DND-41 (cell line): ENCODE measurements at regions not wholly inside any gene's neighbourhood (a gene's known extent, or its start where the extent isn't known, plus 50 kb on each side); places are given as distances from the start of the nearest gene placed in this dataset.

Experiments used
- ATAC-seq: fragments of 200-7000 bp; cut with Tn5 transposase; 3 replicates; pipeline ENCODE4 v1.9.1; 2021; ENCODE audit warnings: low read depth; ENCODE audit not compliant: insufficient read depth
- DNase-seq: peaks from one replicate; pipeline ENCODE4 v3.0.0-alpha.2; 2020
- H2AFZ ChIP-seq: 2 replicates; pipeline ENCODE4 v1.6.0; 2012; ENCODE audit warnings: low read depth, low read length
- H3K27ac ChIP-seq: 2 replicates; pipeline ENCODE4 v1.5.1; 2012; ENCODE audit warnings: low read length, inconsistent platforms
- H3K27me3 ChIP-seq: fragments of 200-600 bp; sonication (generic); 2 replicates; pipeline ENCODE4 v1.6.0; 2012; ENCODE audit warnings: low read length, mild to moderate bottlenecking, inconsistent platforms; ENCODE audit not compliant: insufficient read depth, poor library complexity
- H3K36me3 ChIP-seq: 2 replicates; pipeline ENCODE4 v1.5.1; 2012; ENCODE audit warnings: low read length, inconsistent platforms; ENCODE audit not compliant: insufficient read depth
- H3K4me1 ChIP-seq: 2 replicates; pipeline ENCODE4 v1.5.1; 2012; ENCODE audit warnings: mild to moderate bottlenecking, low read length; ENCODE audit not compliant: insufficient read depth
- H3K4me2 ChIP-seq: 2 replicates; pipeline ENCODE4 v1.6.0; 2012; ENCODE audit warnings: mild to moderate bottlenecking, moderate library complexity, low read length, inconsistent platforms; ENCODE audit not compliant: insufficient read depth
- H3K4me3 ChIP-seq, 2 experiments: fragments of 200-600 bp in 1 of 2; shearing (Covaris generic) in 1 of 2; 2 replicates each; pipeline ENCODE4 v1.5.1; 2012 to 2016; ENCODE audit warnings: inconsistent platforms in 2 of 2, low read length in 2 of 2, mild to moderate bottlenecking in 2 of 2, low read depth in 1 of 2, moderate library complexity in 1 of 2
- H3K79me2 ChIP-seq: 2 replicates; pipeline ENCODE4 v1.6.0; 2012; ENCODE audit warnings: low read length, inconsistent platforms; ENCODE audit not compliant: insufficient read depth
- H3K9ac ChIP-seq: 2 replicates; pipeline ENCODE4 v1.6.0; 2012; ENCODE audit warnings: low read depth, mild to moderate bottlenecking, inconsistent platforms, low read length, moderate library complexity
- H3K9me3 ChIP-seq: 2 replicates; pipeline ENCODE4 v1.5.1; 2012; ENCODE audit warnings: low read length, moderate library complexity, mild to moderate bottlenecking, inconsistent platforms; ENCODE audit not compliant: insufficient read depth, severe bottlenecking
- H4K20me1 ChIP-seq: 2 replicates; pipeline ENCODE4 v1.6.0; 2012; ENCODE audit warnings: low read length; ENCODE audit not compliant: insufficient read depth
- EZH2 ChIP-seq: IDR thresholded peaks from 3 replicates; pipeline ENCODE4 v1.6.1; 2012; ENCODE audit warnings: borderline replicate concordance, low read depth, mild to moderate bottlenecking, moderate library complexity, low read length, inconsistent platforms; ENCODE audit not compliant: severe bottlenecking
- TF ChIP-seq, protein P1 (sequence below): IDR thresholded peaks from 2 replicates; pipeline ENCODE4 v1.5.1; 2012; ENCODE audit warnings: borderline replicate concordance, low read length, moderate library complexity, mild to moderate bottlenecking; ENCODE audit not compliant: poor library complexity, severe bottlenecking; ENCODE audit errors: extremely low read depth

DNA sequence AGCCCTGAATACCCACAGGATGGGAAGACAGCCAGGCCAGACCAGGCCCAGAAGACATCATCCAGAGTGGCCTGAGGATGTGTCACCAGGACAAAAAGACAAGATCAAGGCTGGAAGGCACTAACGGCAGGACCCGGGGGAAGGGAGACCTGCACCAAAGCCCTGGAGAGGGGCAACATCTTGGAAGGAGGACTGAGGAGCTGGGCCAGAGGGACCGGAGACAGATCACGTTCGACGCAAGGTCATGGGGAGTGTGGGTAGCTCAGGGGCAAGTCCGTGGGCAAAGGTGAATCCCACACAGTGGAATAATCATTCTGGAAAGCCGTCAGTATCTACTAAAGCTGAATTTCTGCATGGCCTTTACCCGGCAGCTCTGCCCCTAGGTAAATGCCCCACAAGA lies 478.6 kb downstream of the MATN1 start:
- Histone ChIP-seq H3K27ac (no peak overlapping the region), H3K36me3 (no peaks in the 10 kb centered on the region), H4K20me1 (no peaks in the 10 kb centered on the region), H3K9me3 (no peaks in the 10 kb centered on the region), H3K4me1 (no peaks in the 10 kb centered on the region), H3K9ac (no peak overlapping the region), H3K4me3 (no peak overlapping the region), H3K27me3 (peaks cover 3% of the 10 kb centered on the region), H3K79me2 (no peaks in the 10 kb centered on the region), H3K4me2 (no peak overlapping the region), H2AFZ (no peak overlapping the region)
- TF ChIP-seq, protein P1, sequence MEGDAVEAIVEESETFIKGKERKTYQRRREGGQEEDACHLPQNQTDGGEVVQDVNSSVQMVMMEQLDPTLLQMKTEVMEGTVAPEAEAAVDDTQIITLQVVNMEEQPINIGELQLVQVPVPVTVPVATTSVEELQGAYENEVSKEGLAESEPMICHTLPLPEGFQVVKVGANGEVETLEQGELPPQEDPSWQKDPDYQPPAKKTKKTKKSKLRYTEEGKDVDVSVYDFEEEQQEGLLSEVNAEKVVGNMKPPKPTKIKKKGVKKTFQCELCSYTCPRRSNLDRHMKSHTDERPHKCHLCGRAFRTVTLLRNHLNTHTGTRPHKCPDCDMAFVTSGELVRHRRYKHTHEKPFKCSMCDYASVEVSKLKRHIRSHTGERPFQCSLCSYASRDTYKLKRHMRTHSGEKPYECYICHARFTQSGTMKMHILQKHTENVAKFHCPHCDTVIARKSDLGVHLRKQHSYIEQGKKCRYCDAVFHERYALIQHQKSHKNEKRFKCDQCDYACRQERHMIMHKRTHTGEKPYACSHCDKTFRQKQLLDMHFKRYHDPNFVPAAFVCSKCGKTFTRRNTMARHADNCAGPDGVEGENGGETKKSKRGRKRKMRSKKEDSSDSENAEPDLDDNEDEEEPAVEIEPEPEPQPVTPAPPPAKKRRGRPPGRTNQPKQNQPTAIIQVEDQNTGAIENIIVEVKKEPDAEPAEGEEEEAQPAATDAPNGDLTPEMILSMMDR: no peak
- no peak for TF ChIP-seq EZH2
- no peak for DNase-seq
- ATAC-seq: no peak

DNA sequence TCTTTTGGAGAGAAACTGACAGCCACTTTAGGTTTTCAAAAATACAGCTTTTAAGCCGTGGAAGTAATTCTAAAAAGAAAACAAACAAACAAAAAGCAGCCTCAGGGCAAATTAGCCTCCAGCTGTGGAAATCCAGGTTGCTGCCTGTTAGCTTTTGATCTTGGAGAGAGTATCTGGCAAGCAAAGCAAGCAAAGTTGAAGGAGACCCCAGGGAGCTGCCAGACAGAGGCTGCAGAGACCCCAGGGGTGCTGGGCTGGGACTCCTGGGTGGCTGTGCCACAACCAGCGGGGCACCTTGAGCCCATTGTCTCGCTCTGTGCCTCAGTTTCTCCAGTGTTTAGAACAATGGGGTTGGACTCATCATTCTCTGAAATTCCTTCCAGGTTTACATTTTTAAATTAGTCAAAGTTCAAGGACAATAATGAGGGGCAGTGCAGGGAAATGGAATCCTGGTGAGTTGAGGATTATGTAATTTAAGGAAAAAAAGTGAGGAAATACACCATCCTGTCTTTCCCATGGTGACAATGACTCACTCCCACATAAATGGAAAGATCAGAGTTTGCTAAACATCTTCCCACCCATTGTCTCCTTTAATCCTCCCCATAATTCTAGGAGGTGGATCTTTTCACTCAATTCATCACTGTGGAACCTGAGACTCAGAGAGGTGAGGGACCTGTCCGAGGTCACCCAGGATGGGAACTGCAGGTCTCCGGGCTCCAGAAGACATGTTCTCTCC lies 480.5 kb downstream of the MATN1 start:
- Histone ChIP-seq H3K79me2 (no peaks in the 10 kb centered on the region), H3K4me3 (no peak overlapping the region), H4K20me1 (no peaks in the 10 kb centered on the region), H3K27ac (no peak overlapping the region), H3K36me3 (no peaks in the 10 kb centered on the region), H2AFZ (no peak overlapping the region), H3K9me3 (no peaks in the 10 kb centered on the region), H3K27me3 (peaks cover 3% of the 10 kb centered on the region), H3K9ac (no peak overlapping the region), H3K4me2 (no peak overlapping the region), H3K4me1 (no peaks in the 10 kb centered on the region)
- TF ChIP-seq, protein P1: no peak
- no peak for TF ChIP-seq EZH2
- ATAC-seq (no peak), DNase-seq (no peak)

DNA sequence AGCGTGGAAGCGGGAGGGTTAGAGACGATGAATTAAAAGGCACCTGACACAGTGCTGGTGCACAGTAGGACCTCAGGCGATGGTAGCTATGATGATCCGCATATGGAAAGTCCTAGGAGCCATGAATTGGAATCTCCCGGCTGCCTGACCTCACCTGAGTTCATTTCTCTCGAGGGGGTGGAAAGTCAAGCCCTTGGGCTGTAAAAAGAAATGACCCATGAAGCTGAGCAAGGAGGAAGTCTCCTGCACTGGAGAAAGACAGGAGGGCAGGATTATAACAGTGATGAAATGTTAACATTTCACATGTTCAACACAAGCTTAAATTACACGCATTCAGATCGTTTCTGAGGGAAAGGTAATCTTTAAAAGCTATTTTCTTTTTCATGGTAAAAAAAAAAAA lies 481.2 kb downstream of the MATN1 start:
- Histone ChIP-seq H4K20me1 (no peaks in the 10 kb centered on the region), H3K36me3 (no peaks in the 10 kb centered on the region), H3K79me2 (no peaks in the 10 kb centered on the region), H3K9me3 (no peaks in the 10 kb centered on the region), H3K4me2 (no peak overlapping the region), H3K4me1 (no peaks in the 10 kb centered on the region), H3K4me3 (no peak overlapping the region), H3K27ac (no peak overlapping the region), H3K9ac (no peak overlapping the region), H2AFZ (no peak overlapping the region), H3K27me3 (peaks cover 3% of the 10 kb centered on the region)
- TF ChIP-seq, protein P1: no peak
- no peak for TF ChIP-seq EZH2
- DNase-seq (no peak), ATAC-seq (no peak)

DNA sequence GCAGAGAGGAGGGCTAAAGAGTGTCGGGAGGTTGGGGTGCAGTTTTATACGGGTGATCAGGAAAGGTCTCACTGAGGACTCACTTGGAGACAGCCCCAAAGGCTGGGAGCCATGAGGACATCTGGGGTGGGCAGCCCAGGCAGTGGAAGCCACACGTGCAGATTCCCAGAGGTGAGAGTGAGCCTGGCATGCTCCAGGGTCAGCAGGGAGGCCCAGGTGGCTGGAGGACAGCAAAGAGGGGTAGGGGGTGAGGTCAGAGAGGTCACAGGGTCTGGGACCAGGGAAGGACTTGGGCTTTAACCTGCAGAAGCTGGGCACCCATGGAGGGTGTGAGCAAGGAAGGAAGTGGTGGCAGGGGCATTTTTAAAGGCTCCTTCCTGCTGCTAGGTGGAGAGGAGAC lies 481.7 kb downstream of the MATN1 start:
- TF ChIP-seq, protein P1: no peak
- no peak for TF ChIP-seq EZH2
- DNase-seq: no peak
- Histone ChIP-seq H3K4me1 (no peaks in the 10 kb centered on the region), H3K4me2 (no peak overlapping the region), H3K79me2 (no peaks in the 10 kb centered on the region), H3K36me3 (no peaks in the 10 kb centered on the region), H3K4me3 (no peak overlapping the region), H2AFZ (no peak overlapping the region), H4K20me1 (no peaks in the 10 kb centered on the region), H3K27me3 (peaks cover 3% of the 10 kb centered on the region), H3K9me3 (no peaks in the 10 kb centered on the region), H3K27ac (no peak overlapping the region), H3K9ac (no peak overlapping the region)
- no peak for ATAC-seq
